Ishikawa (cell line): ENCODE measurements at regions not wholly inside any gene's neighbourhood (a gene's known extent, or its start where the extent isn't known, plus 50 kb on each side); places are given as distances from the start of the nearest gene placed in this dataset.

ENCODE experiments used
- CEBPB ChIP-seq: IDR thresholded peaks from 2 replicates; pipeline ENCODE4 v1.6.1; 2012
- CREB1 ChIP-seq: IDR thresholded peaks from 2 replicates; pipeline ENCODE4 v1.6.1; 2012; ENCODE audit warnings: low read depth
- EGR1 ChIP-seq: IDR thresholded peaks from 2 replicates; pipeline ENCODE4 v1.6.1; 2012
- EP300 ChIP-seq: IDR thresholded peaks from 2 replicates; pipeline ENCODE4 v1.6.1; 2012; ENCODE audit warnings: borderline replicate concordance
- FOXM1 ChIP-seq: IDR thresholded peaks from 2 replicates; pipeline ENCODE4 v1.6.1; 2012; ENCODE audit warnings: low read depth, borderline replicate concordance
- MAX ChIP-seq: IDR thresholded peaks from 2 replicates; pipeline ENCODE4 v1.6.1; 2012
- NFIC ChIP-seq: IDR thresholded peaks from 2 replicates; pipeline ENCODE4 v1.6.1; 2012
- RAD21 ChIP-seq: IDR thresholded peaks from 2 replicates; pipeline ENCODE4 v1.6.1; 2012; ENCODE audit warnings: low read depth
- REST ChIP-seq: IDR thresholded peaks from 2 replicates; pipeline ENCODE4 v1.6.1; 2012; ENCODE audit warnings: low read depth, mild to moderate bottlenecking
- TAF1 ChIP-seq: IDR thresholded peaks from 2 replicates; pipeline ENCODE4 v1.6.1; 2012; ENCODE audit warnings: low read depth, mild to moderate bottlenecking
- TCF12 ChIP-seq: IDR thresholded peaks from 2 replicates; pipeline ENCODE4 v1.6.1; 2012; ENCODE audit warnings: low read depth
- TEAD4 ChIP-seq: IDR thresholded peaks from 2 replicates; pipeline ENCODE4 v1.6.1; 2012
- USF1 ChIP-seq: IDR thresholded peaks from 2 replicates; pipeline ENCODE4 v1.6.1; 2012
- YY1 ChIP-seq: IDR thresholded peaks from 2 replicates; pipeline ENCODE4 v1.6.1; 2012; ENCODE audit warnings: low read depth
- ZBTB7A ChIP-seq: IDR thresholded peaks from 2 replicates; pipeline ENCODE4 v1.6.1; 2012; ENCODE audit warnings: low read depth

GRCh38 chr18:39842366-39842914, 2112.6 kb upstream of the PIK3C3 start:
- TF ChIP-seq CREB1 (no peak), FOXM1 (no peak), NFIC (no peak), MAX (no peak), CEBPB (no peak), USF1 (no peak), REST (no peak), TAF1 (no peak), EP300 (no peak), EGR1 (no peak), TCF12 (no peak), TEAD4 (no peak), RAD21 (no peak), ZBTB7A (no peak), YY1 (no peak)

- TF ChIP-seq MAX (peak; percentile 53; the same call in 1 of the 2 replicates), CREB1 (no peak), RAD21 (peak; percentile 65)
Measured at GRCh38 chr18:39841482-39842365, 2113.3 kb upstream of the PIK3C3 start.

GRCh38 chr18:39840856-39841481, 2114.1 kb upstream of the PIK3C3 start:
- no peak for TF ChIP-seq EGR1
- no peak for TF ChIP-seq CEBPB
- TF ChIP-seq NFIC: no peak
- no peak for TF ChIP-seq EP300
- no peak for TF ChIP-seq ZBTB7A
- TF ChIP-seq REST: no peak
- TF ChIP-seq RAD21: no peak
- TF ChIP-seq CREB1: no peak
- TF ChIP-seq TEAD4: no peak
- no peak for TF ChIP-seq USF1
- no peak for TF ChIP-seq TCF12
- TF ChIP-seq FOXM1: no peak
- no peak for TF ChIP-seq TAF1
- TF ChIP-seq MAX: no peak
- TF ChIP-seq YY1: no peak

GRCh38 chr18:39840406-39840805, 2114.6 kb upstream of the PIK3C3 start:
- TF ChIP-seq TCF12 (no peak), TEAD4 (no peak), TAF1 (no peak), FOXM1 (no peak), EP300 (no peak), MAX (no peak), CEBPB (no peak), REST (no peak), USF1 (no peak), YY1 (no peak), EGR1 (no peak), ZBTB7A (no peak), RAD21 (no peak), CREB1 (no peak), NFIC (no peak)
